ENCODE measurements at regions not wholly inside any gene's neighbourhood (a gene's known extent, or its start where the extent isn't known, plus 50 kb on each side); places are given as distances from the start of the nearest gene placed in this dataset.

GRCh38 chr7:52253953-52254352 lies 781.5 kb upstream of the POM121L12 start:
- Mint-ChIP-seq H3K27me3 (ENCODE audit: low read depth, unreplicated experiment) (peaks cover 2% of the 10 kb centered on the region), H3K27ac (ENCODE audit: unreplicated experiment) (no peak overlapping the region), H3K9me3 (ENCODE audit: unreplicated experiment) (no peaks in the 10 kb centered on the region), H3K4me3 (ENCODE audit: unreplicated experiment) (no peak overlapping the region), H3K4me1 (ENCODE audit: low read depth, unreplicated experiment) (no peaks in the 10 kb centered on the region), H3K36me3 (ENCODE audit: low read depth, unreplicated experiment) (no peaks in the 10 kb centered on the region)
- Histone ChIP-seq H3K27ac (ENCODE audit: low read depth, low read length) (no peak overlapping the region), H3K36me3 (ENCODE audit: insufficient read depth, low read length) (no peaks in the 10 kb centered on the region), H3K9ac (ENCODE audit: low read length) (no peak overlapping the region), H3K79me2 (ENCODE audit: insufficient read depth, low read length) (no peaks in the 10 kb centered on the region), H3K9me3 (ENCODE audit: insufficient read depth, low read depth, low read length) (peaks cover 5% of the 10 kb centered on the region), H2AFZ (ENCODE audit: low read depth, low read length) (no peak overlapping the region), H3K4me3 (ENCODE audit: insufficient read depth, low read depth, low read length) (no peak overlapping the region), H3K4me1 (ENCODE audit: insufficient read depth, low read length) (no peaks in the 10 kb centered on the region), H3K4me2 (ENCODE audit: low read length) (no peak overlapping the region), H4K20me1 (ENCODE audit: insufficient read depth, low read length) (no peaks in the 10 kb centered on the region), H3K27me3 (ENCODE audit: insufficient read depth, low read length) (no peaks in the 10 kb centered on the region)
- FAIRE-seq (no peak), DNase-seq (ENCODE audit: low read depth) (no peak)
- no peak for TF ChIP-seq CTCF (IDR thresholded peaks at IDR 0.05; ENCODE audit: insufficient read depth, low read depth, low read length)

GRCh38 chr7:52249741-52250140 lies 785.7 kb upstream of the POM121L12 start:
- FAIRE-seq (no peak), DNase-seq (ENCODE audit: low read depth) (no peak)
- Histone ChIP-seq H3K4me2 (ENCODE audit: low read length) (no peak overlapping the region), H3K4me1 (ENCODE audit: insufficient read depth, low read length) (no peaks in the 10 kb centered on the region), H3K9ac (ENCODE audit: low read length) (no peak overlapping the region), H3K4me3 (ENCODE audit: insufficient read depth, low read depth, low read length) (no peak overlapping the region), H4K20me1 (ENCODE audit: insufficient read depth, low read length) (no peaks in the 10 kb centered on the region), H3K79me2 (ENCODE audit: insufficient read depth, low read length) (no peaks in the 10 kb centered on the region), H3K9me3 (ENCODE audit: insufficient read depth, low read depth, low read length) (peaks cover 5% of the 10 kb centered on the region), H3K36me3 (ENCODE audit: insufficient read depth, low read length) (no peaks in the 10 kb centered on the region), H3K27me3 (ENCODE audit: insufficient read depth, low read length) (no peaks in the 10 kb centered on the region), H3K27ac (ENCODE audit: low read depth, low read length) (no peak overlapping the region), H2AFZ (ENCODE audit: low read depth, low read length) (no peak overlapping the region)
- Mint-ChIP-seq H3K4me3 (ENCODE audit: unreplicated experiment) (no peak overlapping the region), H3K4me1 (ENCODE audit: low read depth, unreplicated experiment) (no peaks in the 10 kb centered on the region), H3K27me3 (ENCODE audit: low read depth, unreplicated experiment) (peaks cover 1% of the 10 kb centered on the region), H3K36me3 (ENCODE audit: low read depth, unreplicated experiment) (no peaks in the 10 kb centered on the region), H3K9me3 (ENCODE audit: unreplicated experiment) (no peaks in the 10 kb centered on the region), H3K27ac (ENCODE audit: unreplicated experiment) (no peak overlapping the region)
- no peak for TF ChIP-seq EZH2 (IDR thresholded peaks at IDR 0.05; ENCODE audit: insufficient read depth, low read length)

GRCh38 chr7:52247518-52247917 lies 787.9 kb upstream of the POM121L12 start:
- Mint-ChIP-seq H3K4me3 (ENCODE audit: unreplicated experiment) (no peak overlapping the region), H3K4me1 (ENCODE audit: low read depth, unreplicated experiment) (no peaks in the 10 kb centered on the region), H3K27ac (ENCODE audit: unreplicated experiment) (no peak overlapping the region), H3K36me3 (ENCODE audit: low read depth, unreplicated experiment) (no peaks in the 10 kb centered on the region), H3K9me3 (ENCODE audit: unreplicated experiment) (peaks cover 4% of the 10 kb centered on the region), H3K27me3 (ENCODE audit: low read depth, unreplicated experiment) (no peaks in the 10 kb centered on the region)
- H3K4me2 ChIP-seq (ENCODE audit: low read length), result no peak overlapping the region
- peaks cover 2% of the 10 kb centered on the region for H3K9me3 ChIP-seq (ENCODE audit: insufficient read depth, low read depth, low read length)
- H3K36me3 ChIP-seq (ENCODE audit: insufficient read depth, low read length), result no peaks in the 10 kb centered on the region
- no peaks in the 10 kb centered on the region for H4K20me1 ChIP-seq (ENCODE audit: insufficient read depth, low read length)
- H3K4me3 ChIP-seq (ENCODE audit: insufficient read depth, low read depth, low read length), result no peak overlapping the region
- H3K9ac ChIP-seq (ENCODE audit: low read length), result no peak overlapping the region
- FAIRE-seq, result no peak
- DNase-seq (ENCODE audit: low read depth), result no peak
- no peak overlapping the region for H3K27ac ChIP-seq (ENCODE audit: low read depth, low read length)
- H2AFZ ChIP-seq (ENCODE audit: low read depth, low read length), result no peak overlapping the region
- TF ChIP-seq EZH2 (IDR thresholded peaks at IDR 0.05; ENCODE audit: insufficient read depth, low read length), result no peak
- no peak for TF ChIP-seq CTCF (IDR thresholded peaks at IDR 0.05; ENCODE audit: insufficient read depth, low read depth, low read length)
- no peaks in the 10 kb centered on the region for H3K4me1 ChIP-seq (ENCODE audit: insufficient read depth, low read length)
- H3K79me2 ChIP-seq (ENCODE audit: insufficient read depth, low read length), result no peaks in the 10 kb centered on the region
- H3K27me3 ChIP-seq (ENCODE audit: insufficient read depth, low read length), result no peaks in the 10 kb centered on the region

Measured in astrocyte (in vitro differentiated cells and primary cell).